ENCODE measurements at regions not wholly inside any gene's neighbourhood (a gene's known extent, or its start where the extent isn't known, plus 50 kb on each side); places are given as distances from the start of the nearest gene placed in this dataset.

- no peak overlapping the region for H3K4me3 ChIP-seq (ENCODE audit: low read depth, low read length)
- H3K9me3 ChIP-seq, result no peaks in the 10 kb centered on the region
- DNase-seq, result no peak
- no peaks in the 10 kb centered on the region for H3K27me3 ChIP-seq
- TF ChIP-seq CTCF (IDR thresholded peaks at IDR 0.05; ENCODE audit: low read depth, low read length), result no peak
- H3K36me3 ChIP-seq, result no peaks in the 10 kb centered on the region
- H3K4me1 ChIP-seq, result no peaks in the 10 kb centered on the region
These were observed 325.8 kb upstream of the CTNNB1 start for GRCh38 chr3:40873476-40873875.

GRCh38 chr3:40873934-40874699 lies 325.2 kb upstream of the CTNNB1 start:
- no peak overlapping the region for H3K4me3 ChIP-seq (ENCODE audit: low read depth, low read length)
- no peak for TF ChIP-seq CTCF (IDR thresholded peaks at IDR 0.05; ENCODE audit: low read depth, low read length)
- DNase-seq, result no peak
- H3K27me3 ChIP-seq, result no peaks in the 10 kb centered on the region
- no peaks in the 10 kb centered on the region for H3K9me3 ChIP-seq
- no peaks in the 10 kb centered on the region for H3K36me3 ChIP-seq
- no peaks in the 10 kb centered on the region for H3K4me1 ChIP-seq

GRCh38 chr3:40875581-40875980 lies 323.7 kb upstream of the CTNNB1 start:
- no peak overlapping the region for H3K4me3 ChIP-seq (ENCODE audit: low read depth, low read length)
- no peaks in the 10 kb centered on the region for H3K4me1 ChIP-seq
- no peak for DNase-seq
- H3K9me3 ChIP-seq, result no peaks in the 10 kb centered on the region
- no peak for TF ChIP-seq CTCF (IDR thresholded peaks at IDR 0.05; ENCODE audit: low read depth, low read length)
- H3K27me3 ChIP-seq, result no peaks in the 10 kb centered on the region
- no peaks in the 10 kb centered on the region for H3K36me3 ChIP-seq

- Histone ChIP-seq H3K27me3 (no peaks in the 10 kb centered on the region), H3K4me1 (no peaks in the 10 kb centered on the region), H3K36me3 (no peaks in the 10 kb centered on the region), H3K9me3 (no peaks in the 10 kb centered on the region), H3K4me3 (ENCODE audit: low read depth, low read length) (no peak overlapping the region)
- DNase-seq, result no peak
- no peak for TF ChIP-seq CTCF (IDR thresholded peaks at IDR 0.05; ENCODE audit: low read depth, low read length)
These were observed 323.3 kb upstream of the CTNNB1 start for GRCh38 chr3:40876009-40876408.

GRCh38 chr3:40876496-40876895 lies 322.8 kb upstream of the CTNNB1 start:
- DNase-seq, result no peak
- no peak for TF ChIP-seq CTCF (IDR thresholded peaks at IDR 0.05; ENCODE audit: low read depth, low read length)
- Histone ChIP-seq H3K4me1 (no peaks in the 10 kb centered on the region), H3K36me3 (no peaks in the 10 kb centered on the region), H3K4me3 (ENCODE audit: low read depth, low read length) (no peak overlapping the region), H3K9me3 (no peaks in the 10 kb centered on the region), H3K27me3 (no peaks in the 10 kb centered on the region)

- no peak for DNase-seq
- H3K36me3 ChIP-seq, result no peaks in the 10 kb centered on the region
- TF ChIP-seq CTCF (IDR thresholded peaks at IDR 0.05; ENCODE audit: low read depth, low read length), result no peak
- H3K4me3 ChIP-seq (ENCODE audit: low read depth, low read length), result no peak overlapping the region
- no peaks in the 10 kb centered on the region for H3K4me1 ChIP-seq
- H3K27me3 ChIP-seq, result no peaks in the 10 kb centered on the region
- H3K9me3 ChIP-seq, result no peaks in the 10 kb centered on the region
These were observed 321.5 kb upstream of the CTNNB1 start for GRCh38 chr3:40877631-40878463.
